ENCODE measurements at regions not wholly inside any gene's neighbourhood (a gene's known extent, or its start where the extent isn't known, plus 50 kb on each side); places are given as distances from the start of the nearest gene placed in this dataset.

DNA sequence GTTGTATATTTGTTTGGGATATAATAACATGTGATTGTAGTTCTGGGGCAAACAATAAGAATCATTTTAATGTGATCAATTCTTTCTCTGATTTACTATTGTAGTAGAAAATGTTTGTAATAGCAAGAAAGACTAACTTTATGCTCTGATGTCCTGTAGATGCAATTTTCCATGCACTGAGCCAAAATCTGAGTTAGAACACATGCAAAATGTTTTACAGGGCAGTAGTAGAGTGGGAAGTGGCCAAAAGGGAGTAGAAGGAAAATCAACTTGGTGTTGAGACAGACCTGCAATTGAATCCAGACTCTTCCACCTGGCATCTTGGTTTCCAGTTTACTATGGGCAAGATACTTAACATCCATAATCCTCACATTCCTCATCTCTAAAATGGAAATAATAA, 93.5 kb upstream of the BMP5 start:
- no peak for TF ChIP-seq POLR2A (IDR thresholded peaks at IDR 0.05)
- no peak for TF ChIP-seq CTCF (IDR thresholded peaks at IDR 0.05)

Measured in Peyer's patch (tissue), 4 donors.